Ascending aorta (tissue), 2 donors: ENCODE measurements at regions not wholly inside any gene's neighbourhood (a gene's known extent, or its start where the extent isn't known, plus 50 kb on each side); places are given as distances from the start of the nearest gene placed in this dataset.
A peak's percentile ranks its signal among the peaks of the same experiment; 100 is the strongest.

Experiments used
- DNase-seq, 2 donors: peaks; one replicate each; pipeline ENCODE4 v3.0.0-alpha.2; 2019; ENCODE audit warnings: low spot score in 2 of 2
- H3K27ac ChIP-seq, 2 donors: fragments of 200-600 bp; sonication (generic); one replicate each; pipeline ENCODE4 v1.5.1; 2016 to 2017; ENCODE audit warnings: mild to moderate bottlenecking in 1 of 2
- H3K27me3 ChIP-seq: fragments of 200-600 bp; sonication (generic); one replicate; pipeline ENCODE4 v1.5.1; 2017
- H3K36me3 ChIP-seq, 2 donors: fragments of 200-600 bp; sonication (generic); one replicate each; pipeline ENCODE4 v1.5.1; 2016
- H3K4me1 ChIP-seq, 2 donors: fragments of 200-600 bp; sonication (generic); one replicate each; pipeline ENCODE4 v1.5.1; 2016 to 2017; ENCODE audit warnings: mild to moderate bottlenecking in 1 of 2
- H3K4me3 ChIP-seq, 2 donors: fragments of 200-600 bp; sonication (generic); one replicate each; pipeline ENCODE4 v1.5.1; 2016 to 2017; ENCODE audit warnings: mild to moderate bottlenecking in 1 of 2
- H3K9me3 ChIP-seq, 2 donors: fragments of 200-600 bp; sonication (generic); one replicate each; pipeline ENCODE4 v1.5.1; 2016
- CTCF ChIP-seq, 3 experiments: fragments of 200-600 bp in 2 of 3; fragments of 450-650 bp in 1 of 3; sonication (generic) in 2 of 3; IDR thresholded peaks; one replicate each; pipeline ENCODE4 v1.5.1; 2016 to 2019; ENCODE audit warnings: antibody characterized with exemption in 3 of 3, mild to moderate bottlenecking in 1 of 3, moderate library complexity in 1 of 3
- intact Hi-C: fragments of 100-400 bp; cut with DNase I; formaldehyde crosslinking; loops from one replicate; pipeline ENCODE4 v1.15.1; 2023

DNA sequence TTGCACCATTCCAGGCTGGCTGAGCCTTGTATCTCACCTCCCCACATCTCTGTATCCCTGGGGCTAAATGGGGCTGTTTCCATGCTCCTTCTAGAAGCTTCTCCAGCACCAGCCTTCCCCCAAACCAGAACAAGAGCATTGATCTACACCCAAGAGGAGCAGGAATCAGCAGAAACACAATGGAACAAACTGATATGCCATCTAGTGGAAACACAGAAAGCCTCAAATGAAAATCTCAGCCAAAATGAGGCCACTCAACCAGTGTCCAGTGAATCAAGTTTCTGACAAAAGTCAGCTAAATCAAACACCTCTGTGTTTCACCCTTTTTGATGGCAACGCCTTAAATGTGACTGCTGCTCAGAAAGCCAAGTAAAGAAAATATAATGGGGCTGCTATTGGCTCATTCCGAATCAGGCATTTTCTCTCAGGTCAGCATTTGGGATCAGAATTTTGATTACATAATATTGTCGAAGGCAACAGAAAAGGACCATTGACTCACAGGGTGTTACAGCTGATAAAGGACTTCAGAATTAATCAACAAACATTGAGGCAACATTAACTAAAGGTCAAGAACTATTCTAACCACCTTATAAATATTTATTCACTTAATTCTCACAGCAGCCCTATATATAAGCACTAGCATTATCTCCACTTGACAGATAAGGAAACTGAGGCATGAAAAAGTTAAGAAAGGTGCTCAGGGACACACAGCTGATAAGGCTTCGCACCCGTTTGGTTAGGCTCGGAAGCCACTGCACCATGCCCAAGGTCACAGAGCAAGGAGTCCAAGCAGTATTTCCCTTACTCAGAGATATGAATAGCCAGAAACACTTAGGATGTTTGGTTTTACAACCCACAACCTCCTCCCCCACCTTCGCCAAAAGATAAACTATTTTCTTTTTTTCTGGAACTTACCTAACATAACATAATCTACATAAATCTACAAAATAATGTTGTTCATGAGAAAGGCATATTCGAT lies 85.8 kb upstream of the KCNJ15 start:
- H3K9me3 ChIP-seq, result no peaks in the 10 kb centered on the region
- H3K36me3 ChIP-seq, result no peaks in the 10 kb centered on the region
- H3K4me1 ChIP-seq, result peaks cover 0 to 28% of the 10 kb centered on the region in 2 donors
- no peaks in the 10 kb centered on the region for H3K27me3 ChIP-seq
- intact Hi-C loops, result loop anchor here (1.0 to 5.0 kb wide), 2 partner anchors 46 to 185 kb away; no protein-coding TSS in a partner anchor
- peak in 1 of 3 experiments; percentile 16 for TF ChIP-seq CTCF (IDR thresholded peaks at IDR 0.05)
- peak overlapping the region in 1 of 2 donors; percentile 51 for H3K27ac ChIP-seq
- no peak for DNase-seq
- H3K4me3 ChIP-seq, result no peak overlapping the region

DNA sequence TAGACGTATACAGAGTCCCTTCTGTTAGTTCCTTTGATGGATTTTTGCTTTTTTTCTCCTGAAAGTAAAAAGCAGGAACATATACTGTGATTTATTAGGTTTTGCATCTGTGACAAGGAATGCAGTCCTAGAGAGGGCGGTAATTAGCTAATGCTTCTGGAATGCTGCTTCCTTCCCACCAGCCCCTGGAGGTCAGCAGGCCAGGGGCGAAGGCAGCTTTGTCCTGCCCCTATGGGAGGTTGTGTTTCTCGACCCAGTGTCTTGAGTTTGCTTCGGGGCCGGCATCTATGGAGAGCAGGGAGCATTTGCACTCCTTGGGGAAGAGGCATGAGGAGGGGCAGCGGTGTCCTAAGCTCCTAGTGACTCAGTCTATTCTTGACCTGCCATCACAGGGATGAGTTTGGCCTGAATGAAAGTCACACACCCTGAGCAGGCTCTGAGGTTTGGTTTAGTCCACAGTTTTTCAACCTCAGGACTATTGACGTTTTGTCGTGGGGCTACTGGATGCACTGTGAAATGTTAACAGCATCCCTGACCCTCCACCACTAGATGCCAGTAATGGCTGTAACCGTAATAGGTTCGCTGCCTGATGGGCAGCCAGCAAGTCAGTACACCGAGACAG lies 85.0 kb upstream of the KCNJ15 start:
- Histone ChIP-seq H3K36me3 (no peaks in the 10 kb centered on the region), H3K9me3 (no peaks in the 10 kb centered on the region), H3K27me3 (no peaks in the 10 kb centered on the region), H3K4me3 (no peak overlapping the region), H3K27ac (peak overlapping the region; percentile 28 to 51), H3K4me1 (peaks cover 0 to 23% of the 10 kb centered on the region in 2 donors)
- no peak for TF ChIP-seq CTCF (IDR thresholded peaks at IDR 0.05)
- DNase-seq, result no peak
- intact Hi-C loops, result loop anchor here (1.0 to 5.0 kb wide), 2 partner anchors 45 to 184 kb away; no protein-coding TSS in a partner anchor

GRCh38 chr21:38173276-38174035 lies 83.3 kb upstream of the KCNJ15 start:
- Histone ChIP-seq H3K27ac (peak overlapping the region; percentile 0 to 62), H3K9me3 (no peaks in the 10 kb centered on the region), H3K4me3 (no peak overlapping the region), H3K27me3 (no peaks in the 10 kb centered on the region), H3K4me1 (peaks cover 0 to 23% of the 10 kb centered on the region in 2 donors), H3K36me3 (no peaks in the 10 kb centered on the region)
- no peak for DNase-seq
- intact Hi-C loops, result loop anchor here (5.0 kb wide), 1 partner anchor 44 kb away; no protein-coding TSS in a partner anchor
- no peak for TF ChIP-seq CTCF (IDR thresholded peaks at IDR 0.05)

DNA sequence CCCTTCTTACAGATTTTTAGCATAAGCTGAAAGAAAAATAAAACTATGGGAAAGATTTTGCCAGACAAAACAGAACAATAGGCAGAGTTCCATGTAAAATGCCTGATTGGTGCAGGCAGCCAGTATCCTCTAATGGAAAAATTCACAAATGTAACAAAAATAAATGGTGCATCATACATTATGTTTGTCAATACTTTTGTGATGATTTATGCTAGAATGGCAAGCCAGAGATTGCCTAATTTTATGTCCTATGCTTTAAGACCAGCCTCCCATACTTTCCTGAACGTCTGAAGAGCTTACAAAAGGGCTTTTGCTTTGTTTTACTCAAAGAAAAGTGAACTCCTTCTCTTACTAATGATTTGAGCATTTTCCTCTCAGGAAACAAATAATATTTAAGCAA lies 81.5 kb upstream of the KCNJ15 start:
- Histone ChIP-seq H3K9me3 (no peaks in the 10 kb centered on the region), H3K36me3 (no peaks in the 10 kb centered on the region), H3K27me3 (no peaks in the 10 kb centered on the region), H3K27ac (peak overlapping the region; percentile 30 to 62), H3K4me3 (no peak overlapping the region), H3K4me1 (peaks cover 0 to 23% of the 10 kb centered on the region in 2 donors)
- no peak for TF ChIP-seq CTCF (IDR thresholded peaks at IDR 0.05)
- no peak for DNase-seq
- intact Hi-C loops, result no loop called here

DNA sequence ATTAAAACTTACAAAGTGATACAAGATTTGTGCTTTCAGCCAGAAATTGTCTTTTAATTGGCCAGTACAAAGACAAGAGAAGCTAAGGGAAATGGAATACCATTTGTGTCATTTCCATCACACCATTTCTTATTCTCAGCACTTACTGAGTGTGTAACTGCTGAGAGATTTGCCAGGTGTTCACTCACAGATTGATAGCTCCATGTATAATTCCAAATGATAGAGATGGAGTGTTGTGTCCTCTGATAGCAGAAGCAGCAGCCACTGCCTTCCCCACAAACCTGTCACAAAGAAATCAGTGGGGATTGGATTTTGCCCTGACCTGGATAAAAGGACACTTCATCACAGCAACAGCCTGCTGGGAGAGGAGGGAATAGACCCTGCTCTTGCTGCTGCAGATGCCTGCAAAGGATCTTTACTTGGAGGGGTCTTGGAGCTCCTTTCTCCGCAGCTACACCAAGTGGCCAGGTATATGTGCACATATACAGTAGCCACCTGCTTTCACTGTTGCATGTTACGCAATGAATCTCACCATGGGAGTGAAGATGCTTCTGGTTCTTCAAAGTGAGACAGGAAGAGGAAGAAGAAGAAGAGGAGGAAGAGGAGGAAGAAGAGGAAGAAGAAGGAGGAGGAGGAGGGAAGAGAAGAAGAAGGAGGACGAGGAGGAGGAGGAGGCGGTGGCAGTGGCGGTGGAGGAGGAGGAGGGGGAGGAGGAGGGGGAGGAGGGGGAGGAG lies 78.7 kb upstream of the KCNJ15 start:
- TF ChIP-seq CTCF (IDR thresholded peaks at IDR 0.05), result no peak
- Histone ChIP-seq H3K4me1 (peaks cover 0 to 9% of the 10 kb centered on the region in 2 donors), H3K9me3 (no peaks in the 10 kb centered on the region), H3K4me3 (no peak overlapping the region), H3K36me3 (no peaks in the 10 kb centered on the region), H3K27me3 (no peaks in the 10 kb centered on the region), H3K27ac (no peak overlapping the region)
- intact Hi-C loops, result no loop called here
- no peak for DNase-seq
